ENCODE measurements at regions not wholly inside any gene's neighbourhood (a gene's known extent, or its start where the extent isn't known, plus 50 kb on each side); places are given as distances from the start of the nearest gene placed in this dataset.
A peak's percentile ranks its signal among the peaks of the same experiment; 100 is the strongest.
"Not testable (repeated sequence)": the region's sequence is repeated elsewhere in the genome, so short reads cannot be mapped to it uniquely, and the experiment has no call there.

- DNase-seq, result no peak
Observed at GRCh38 chr5:121006217-121006616, 542.1 kb downstream of the PRR16 start.

GRCh38 chr5:121008041-121008440, 543.9 kb downstream of the PRR16 start:
- no peak for DNase-seq

GRCh38 chr5:121009058-121009457, 545.0 kb downstream of the PRR16 start:
- no peak for DNase-seq

- no peak for DNase-seq
Observed at GRCh38 chr5:121018004-121018403, 553.9 kb downstream of the PRR16 start.

- no peak for DNase-seq
Observed at GRCh38 chr5:121019106-121019505, 555.0 kb downstream of the PRR16 start.

GRCh38 chr5:121019734-121020133, 555.6 kb downstream of the PRR16 start:
- no peak for DNase-seq

GRCh38 chr5:121021681-121022080, 557.6 kb downstream of the PRR16 start:
- no peak for DNase-seq

- no peak for DNase-seq
Observed at GRCh38 chr5:121024416-121025311, 560.6 kb downstream of the PRR16 start.

- no peak for DNase-seq
Observed at GRCh38 chr5:121025671-121026070, 561.6 kb downstream of the PRR16 start.

GRCh38 chr5:121027636-121028035, 563.5 kb downstream of the PRR16 start:
- no peak for DNase-seq

- DNase-seq, result peak in 2 of 3 donors; percentile 4 to 49
Observed at GRCh38 chr5:121029536-121030245, 565.6 kb downstream of the PRR16 start.

GRCh38 chr5:121031491-121031890, 567.4 kb downstream of the PRR16 start:
- DNase-seq, result peak; percentile 26 to 66 (median 63)

GRCh38 chr5:121033334-121033733, 569.2 kb downstream of the PRR16 start:
- DNase-seq, result no peak

- no peak for DNase-seq
Observed at GRCh38 chr5:121038438-121038837, 574.3 kb downstream of the PRR16 start.

- DNase-seq, result no peak
Observed at GRCh38 chr5:121049971-121050370, 585.9 kb downstream of the PRR16 start.

- no peak for DNase-seq
Observed at GRCh38 chr5:121053055-121053985, 589.2 kb downstream of the PRR16 start.

- DNase-seq, result no peak
Observed at GRCh38 chr5:121055586-121055985, 591.5 kb downstream of the PRR16 start.

GRCh38 chr5:121064241-121064640, 600.1 kb downstream of the PRR16 start:
- DNase-seq, result not testable (repeated sequence)

GRCh38 chr5:121086671-121087070, 622.6 kb downstream of the PRR16 start:
- peak in 1 of 3 donors; percentile 7 for DNase-seq

GRCh38 chr5:121087560-121087959, 623.5 kb downstream of the PRR16 start:
- no peak for DNase-seq

- DNase-seq, result no peak
Observed at GRCh38 chr5:121088341-121088740, 624.2 kb downstream of the PRR16 start.

- DNase-seq, result peak in 1 of 3 donors; percentile 2
Observed at GRCh38 chr5:121090822-121091221, 626.7 kb downstream of the PRR16 start.
